Psoas muscle (tissue), 7 donors: ENCODE measurements at regions not wholly inside any gene's neighbourhood (a gene's known extent, or its start where the extent isn't known, plus 50 kb on each side); places are given as distances from the start of the nearest gene placed in this dataset.

Experiments used
- ATAC-seq, 4 donors: fragments of 200-7000 bp; cut with Tn5 transposase; one replicate each; pipeline ENCODE4 v1.9.1; 2020; ENCODE audit warnings: moderate library complexity in 3 of 4, mild to moderate bottlenecking in 2 of 4
- DNase-seq, 2 donors: peaks; one replicate each; pipeline ENCODE4 v3.0.0-alpha.2; 2020
- H3K27ac ChIP-seq: fragments of 200-600 bp; one replicate; pipeline ENCODE4 v1.8.0; 2022
- H3K27me3 ChIP-seq, 3 donors: fragments of 200-600 bp in 1 of 3; one replicate each; pipeline versions ENCODE4 v1.6.1 to v1.8.0; 2013 to 2022; ENCODE audit warnings: low read length in 2 of 3, mild to moderate bottlenecking in 2 of 3, moderate library complexity in 1 of 3; ENCODE audit not compliant: insufficient read depth in 3 of 3
- H3K36me3 ChIP-seq, 2 donors: fragments of 200-600 bp in 1 of 2; one replicate each; pipeline versions ENCODE4 v1.6.1 to v1.8.0; 2013 to 2022; ENCODE audit warnings: low read depth in 1 of 2, mild to moderate bottlenecking in 1 of 2, moderate library complexity in 1 of 2; ENCODE audit not compliant: insufficient read depth in 1 of 2
- H3K4me1 ChIP-seq: fragments of 200-600 bp; one replicate; pipeline ENCODE4 v1.8.0; 2022
- H3K4me3 ChIP-seq: fragments of 200-600 bp; one replicate; pipeline ENCODE4 v1.8.0; 2022; ENCODE audit warnings: mild to moderate bottlenecking
- H3K9me3 ChIP-seq: fragments of 200-600 bp; one replicate; pipeline ENCODE4 v1.8.0; 2022
- WGBS, 3 donors: extraction: QIAGEN DNeasy Blood & Tissue Kit; methylation state at CpG; one replicate each; pipeline versions ENCODE4 v1.1.6 to v1.1.7; 2013; 5-methylcytosine and 5-hydroxymethylcytosine counted together
- intact Hi-C, 2 donors: fragments of 100-400 bp; cut with DNase I; formaldehyde crosslinking; loops; one replicate each; pipeline versions ENCODE4 v1.11.0 to v1.14.2; 2022
- TF ChIP-seq, protein P1 (sequence below): fragments of 200-600 bp; IDR thresholded peaks from one replicate; pipeline ENCODE4 v1.8.0; 2022; ENCODE audit warnings: antibody characterized with exemption
- donor health status: healthy with polysubstance abuse.
- donor health status: DM: no; HTN: no; CAD: no; lungs with moderate emphysema.
- donor health status: Bipolar disorder and iron deficiency.
- donor health status: healthy.
- donor health status: DM: yes; HTN: yes; CAD: no.
- donor health status: DM: no; HTN: no; CAD: no.
- donor health status: DM: yes; HTN: yes; CAD: no.

- ATAC-seq (no peak), DNase-seq (no peak)
- H3K27ac ChIP-seq, result no peak overlapping the region
- peaks cover 0 to 3% (median 0%) of the 10 kb centered on the region in 3 donors for H3K27me3 ChIP-seq
- H3K4me1 ChIP-seq, result no peaks in the 10 kb centered on the region
- intact Hi-C loops, result loop anchor here in 1 of 2 donors (10.0 kb wide), 1 partner anchor 62 kb away; no protein-coding TSS in a partner anchor
- H3K9me3 ChIP-seq, result no peaks in the 10 kb centered on the region
- WGBS, 3 donors, result 62 to 96% (median 91%) methylated on average over 1 of the region's 1 CpG
- TF ChIP-seq, protein P1, sequence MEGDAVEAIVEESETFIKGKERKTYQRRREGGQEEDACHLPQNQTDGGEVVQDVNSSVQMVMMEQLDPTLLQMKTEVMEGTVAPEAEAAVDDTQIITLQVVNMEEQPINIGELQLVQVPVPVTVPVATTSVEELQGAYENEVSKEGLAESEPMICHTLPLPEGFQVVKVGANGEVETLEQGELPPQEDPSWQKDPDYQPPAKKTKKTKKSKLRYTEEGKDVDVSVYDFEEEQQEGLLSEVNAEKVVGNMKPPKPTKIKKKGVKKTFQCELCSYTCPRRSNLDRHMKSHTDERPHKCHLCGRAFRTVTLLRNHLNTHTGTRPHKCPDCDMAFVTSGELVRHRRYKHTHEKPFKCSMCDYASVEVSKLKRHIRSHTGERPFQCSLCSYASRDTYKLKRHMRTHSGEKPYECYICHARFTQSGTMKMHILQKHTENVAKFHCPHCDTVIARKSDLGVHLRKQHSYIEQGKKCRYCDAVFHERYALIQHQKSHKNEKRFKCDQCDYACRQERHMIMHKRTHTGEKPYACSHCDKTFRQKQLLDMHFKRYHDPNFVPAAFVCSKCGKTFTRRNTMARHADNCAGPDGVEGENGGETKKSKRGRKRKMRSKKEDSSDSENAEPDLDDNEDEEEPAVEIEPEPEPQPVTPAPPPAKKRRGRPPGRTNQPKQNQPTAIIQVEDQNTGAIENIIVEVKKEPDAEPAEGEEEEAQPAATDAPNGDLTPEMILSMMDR, result no peak
- H3K36me3 ChIP-seq, result no peaks in the 10 kb centered on the region
- no peak overlapping the region for H3K4me3 ChIP-seq
These were observed 411.6 kb upstream of the MAGEB18 start for GRCh38 chrX:25726539-25726938.

DNA sequence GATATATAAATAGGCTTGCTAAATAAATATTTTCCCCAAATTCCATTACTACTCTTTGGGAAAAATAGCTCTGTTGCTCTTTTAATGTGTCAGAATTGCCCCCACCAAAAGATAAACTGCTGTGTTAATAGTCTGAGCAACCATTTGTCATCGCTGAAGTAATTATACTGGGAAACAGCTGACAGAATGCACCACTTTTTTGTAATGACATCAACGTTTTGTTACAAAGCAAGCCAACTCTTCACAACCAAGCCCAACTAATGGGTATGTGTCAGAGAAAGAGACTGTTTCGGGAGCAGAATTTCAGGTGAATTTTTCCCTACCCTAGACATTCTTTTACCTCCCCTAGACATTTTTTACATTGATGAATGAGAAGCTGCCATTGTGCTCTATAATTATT is 405.0 kb upstream of the MAGEB18 start:
- TF ChIP-seq, protein P1, result no peak
- intact Hi-C loops, result no loop called here
- Histone ChIP-seq H3K36me3 (no peaks in the 10 kb centered on the region), H3K27ac (no peak overlapping the region), H3K4me3 (no peak overlapping the region), H3K4me1 (no peaks in the 10 kb centered on the region), H3K27me3 (no peaks in the 10 kb centered on the region), H3K9me3 (no peaks in the 10 kb centered on the region)
- DNase-seq (no peak), ATAC-seq (no peak)
- WGBS, 3 donors, result 44 to 64% (median 56%) methylated on average over 3 of the region's 3 CpGs

DNA sequence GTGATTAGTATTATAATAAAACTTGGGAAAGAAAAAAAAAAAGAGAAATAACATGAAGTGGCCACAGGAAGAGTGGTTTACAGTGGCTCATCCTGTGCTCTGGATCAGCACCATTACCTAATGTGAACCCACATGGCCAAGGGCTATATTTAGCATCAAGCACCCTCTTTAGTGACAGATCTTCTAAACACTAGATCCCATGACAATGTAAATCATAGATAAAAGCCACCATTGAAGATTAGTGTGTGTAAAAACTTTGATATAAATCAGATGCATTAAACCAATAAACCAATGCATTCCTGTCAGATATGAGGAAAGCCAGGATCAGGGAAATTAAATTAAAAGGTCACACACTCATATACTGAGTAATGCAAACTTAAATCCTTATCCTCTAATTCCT is 400.6 kb upstream of the MAGEB18 start:
- Histone ChIP-seq H3K4me3 (no peak overlapping the region), H3K27ac (no peak overlapping the region), H3K9me3 (no peaks in the 10 kb centered on the region), H3K36me3 (no peaks in the 10 kb centered on the region), H3K27me3 (no peaks in the 10 kb centered on the region), H3K4me1 (no peaks in the 10 kb centered on the region)
- no peak for ATAC-seq
- TF ChIP-seq, protein P1, result no peak
- no peak for DNase-seq
- intact Hi-C loops, result no loop called here

DNA sequence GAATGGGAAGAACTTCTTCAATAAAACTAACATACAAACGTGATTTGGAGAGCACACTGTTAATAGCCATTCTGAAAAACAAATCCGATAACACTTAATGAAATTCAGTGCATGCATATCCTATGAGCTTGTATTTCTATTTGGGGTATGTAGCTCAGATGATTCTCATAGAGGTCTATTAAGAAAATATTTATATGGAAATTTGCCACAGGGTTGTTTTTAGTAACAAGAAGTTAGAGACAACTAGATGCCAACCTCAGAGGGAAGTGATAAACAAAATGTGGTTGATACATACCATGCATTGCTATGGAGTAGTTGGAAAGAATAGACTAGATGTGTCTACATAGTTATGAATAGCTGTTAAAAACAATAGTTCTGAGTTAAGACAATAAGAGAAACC is 395.8 kb upstream of the MAGEB18 start:
- intact Hi-C loops, result no loop called here
- Histone ChIP-seq H3K27ac (no peak overlapping the region), H3K4me1 (no peaks in the 10 kb centered on the region), H3K9me3 (no peaks in the 10 kb centered on the region), H3K27me3 (no peaks in the 10 kb centered on the region), H3K36me3 (no peaks in the 10 kb centered on the region), H3K4me3 (no peak overlapping the region)
- 33 to 59% (median 59%) methylated on average over 2 of the region's 2 CpGs for WGBS, 3 donors
- ATAC-seq (no peak), DNase-seq (no peak)
- TF ChIP-seq, protein P1, result no peak

GRCh38 chrX:25754399-25754798 is 383.7 kb upstream of the MAGEB18 start:
- WGBS, 3 donors, result 50 to 70% (median 57%) methylated on average over 2 of the region's 2 CpGs
- H3K27ac ChIP-seq, result no peak overlapping the region
- no peaks in the 10 kb centered on the region for H3K4me1 ChIP-seq
- intact Hi-C loops, result no loop called here
- no peak for DNase-seq
- H3K36me3 ChIP-seq, result no peaks in the 10 kb centered on the region
- TF ChIP-seq, protein P1, result no peak
- ATAC-seq, result no peak
- H3K9me3 ChIP-seq, result no peaks in the 10 kb centered on the region
- no peaks in the 10 kb centered on the region for H3K27me3 ChIP-seq
- no peak overlapping the region for H3K4me3 ChIP-seq
